ENCODE measurements at regions not wholly inside any gene's neighbourhood (a gene's known extent, or its start where the extent isn't known, plus 50 kb on each side); places are given as distances from the start of the nearest gene placed in this dataset.

- peaks cover 9% of the 10 kb centered on the region for H3K27me3 ChIP-seq (ENCODE audit: control insufficient read depth, insufficient read depth, low read length)
- no peak overlapping the region for H3K9ac ChIP-seq (ENCODE audit: low read length in 3 of 3)
- H3K36me3 ChIP-seq (ENCODE audit: control insufficient read depth in 2 of 3, insufficient read depth in 3 of 3, low read length in 3 of 3) = no peaks in the 10 kb centered on the region
- no peaks in the 10 kb centered on the region for H3K4me1 ChIP-seq (ENCODE audit: control insufficient read depth in 2 of 3, insufficient read depth in 2 of 3, low read depth in 1 of 3, low read length in 3 of 3)
- DNase-seq = peak in 1 of 5 donors; percentile 37
- H3K9me3 ChIP-seq (ENCODE audit: control insufficient read depth in 2 of 3, insufficient read depth in 1 of 3, low read length in 3 of 3) = no peaks in the 10 kb centered on the region
- no peak for TF ChIP-seq CTCF (IDR thresholded peaks at IDR 0.05; ENCODE audit: borderline replicate concordance, extremely low read depth, insufficient read depth)
- no peak for FAIRE-seq
- H3K27ac ChIP-seq (ENCODE audit: low read depth in 2 of 2, low read length in 2 of 2) = no peak overlapping the region
- intact Hi-C loops (cut with DNase I) = no loop called here
- H3K4me3 ChIP-seq (ENCODE audit: low read length in 3 of 3) = no peak overlapping the region
These were observed 247.1 kb downstream of the RBFOX3 start for GRCh38 chr17:79363552-79364275.

DNA sequence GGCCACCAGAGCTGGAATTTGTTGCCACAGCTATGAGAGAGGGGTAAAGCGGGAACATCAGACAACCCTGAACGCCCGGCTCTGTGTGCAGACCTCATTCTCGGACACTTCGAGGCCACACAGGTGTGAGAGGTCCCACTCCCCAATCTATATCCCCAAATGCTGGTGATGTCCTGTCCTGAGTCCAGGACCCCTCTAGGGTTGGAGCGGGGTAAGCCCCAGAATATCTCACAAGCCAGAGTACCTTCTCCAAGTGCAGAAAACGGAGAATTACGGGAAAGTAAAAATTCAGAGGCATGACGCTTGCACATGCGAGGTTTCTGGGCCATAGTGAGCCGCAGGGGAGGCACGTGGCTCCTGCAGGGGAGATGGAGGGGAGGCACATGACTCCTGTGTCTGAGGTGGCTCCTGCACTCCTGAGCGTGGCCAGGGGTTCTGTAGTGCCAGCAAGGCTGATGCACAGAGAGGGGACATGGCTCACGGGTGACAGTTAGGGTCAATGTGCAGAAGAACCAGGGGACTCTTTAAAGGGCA is 248.0 kb downstream of the RBFOX3 start:
- H3K4me1 ChIP-seq (ENCODE audit: control insufficient read depth in 2 of 3, insufficient read depth in 2 of 3, low read depth in 1 of 3, low read length in 3 of 3) = no peaks in the 10 kb centered on the region
- FAIRE-seq (no peak), DNase-seq (peak in 1 of 5 donors; percentile 18)
- H3K27ac ChIP-seq (ENCODE audit: low read depth in 2 of 2, low read length in 2 of 2) = no peak overlapping the region
- no peaks in the 10 kb centered on the region for H3K36me3 ChIP-seq (ENCODE audit: control insufficient read depth in 2 of 3, insufficient read depth in 3 of 3, low read length in 3 of 3)
- H3K27me3 ChIP-seq (ENCODE audit: control insufficient read depth, insufficient read depth, low read length) = peaks cover 9% of the 10 kb centered on the region
- no peak overlapping the region for H3K4me3 ChIP-seq (ENCODE audit: low read length in 3 of 3)
- no peak for TF ChIP-seq CTCF (IDR thresholded peaks at IDR 0.05; ENCODE audit: borderline replicate concordance, extremely low read depth, insufficient read depth)
- H3K9me3 ChIP-seq (ENCODE audit: control insufficient read depth in 2 of 3, insufficient read depth in 1 of 3, low read length in 3 of 3) = no peaks in the 10 kb centered on the region
- no peak overlapping the region for H3K9ac ChIP-seq (ENCODE audit: low read length in 3 of 3)
- intact Hi-C loops (cut with DNase I) = no loop called here

DNA sequence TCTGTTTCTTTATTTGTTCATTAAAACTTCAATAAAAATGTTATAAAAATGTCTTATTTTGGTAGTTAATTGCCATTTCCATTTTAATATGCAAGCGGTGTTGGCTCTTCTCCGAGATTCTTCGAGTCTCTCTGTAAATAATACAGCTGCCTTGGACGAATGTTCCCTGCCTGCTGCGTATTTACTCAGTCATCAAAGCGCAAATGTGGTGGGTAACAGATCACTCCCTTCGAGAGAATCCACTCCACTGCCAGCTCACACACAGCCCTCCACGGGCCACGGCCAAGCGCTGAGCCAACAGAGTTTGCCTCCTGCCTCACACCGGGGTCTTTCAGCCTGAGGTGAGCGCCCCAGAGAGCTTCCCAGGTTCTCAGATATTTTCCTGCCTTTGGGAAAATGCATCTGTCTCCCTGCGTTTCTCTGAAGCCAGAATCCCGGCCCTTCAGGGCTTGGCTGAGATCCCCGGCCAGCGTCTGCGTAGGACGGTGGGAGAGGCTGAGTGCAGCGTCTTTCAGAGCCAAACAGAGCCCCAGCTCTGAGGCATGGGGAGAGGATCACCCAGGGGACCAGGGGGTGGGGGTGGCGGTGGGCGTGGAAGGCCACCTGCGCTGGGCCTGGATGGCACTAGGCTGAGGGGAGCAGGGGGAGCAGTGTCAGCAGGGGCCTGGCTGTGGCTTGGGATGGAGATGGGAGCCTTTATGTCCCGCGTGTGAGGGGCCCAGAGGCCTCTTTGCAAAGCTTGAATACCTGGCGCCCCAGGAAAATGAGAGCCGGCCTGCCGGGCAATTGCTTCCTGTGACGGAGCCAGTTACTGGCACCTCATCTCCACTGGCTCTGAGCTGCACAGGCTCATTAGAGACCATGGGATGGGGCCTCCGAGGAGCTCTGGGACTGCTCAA is 248.7 kb downstream of the RBFOX3 start:
- DNase-seq (peak in 2 of 5 donors; percentile 37 to 56), FAIRE-seq (no peak)
- H3K27me3 ChIP-seq (ENCODE audit: control insufficient read depth, insufficient read depth, low read length) = peaks cover 9% of the 10 kb centered on the region
- no peaks in the 10 kb centered on the region for H3K4me1 ChIP-seq (ENCODE audit: control insufficient read depth in 2 of 3, insufficient read depth in 2 of 3, low read depth in 1 of 3, low read length in 3 of 3)
- H3K27ac ChIP-seq (ENCODE audit: low read depth in 2 of 2, low read length in 2 of 2) = no peak overlapping the region
- intact Hi-C loops (cut with DNase I) = no loop called here
- H3K9me3 ChIP-seq (ENCODE audit: control insufficient read depth in 2 of 3, insufficient read depth in 1 of 3, low read length in 3 of 3) = no peaks in the 10 kb centered on the region
- no peak for TF ChIP-seq CTCF (IDR thresholded peaks at IDR 0.05; ENCODE audit: borderline replicate concordance, extremely low read depth, insufficient read depth)
- H3K36me3 ChIP-seq (ENCODE audit: control insufficient read depth in 2 of 3, insufficient read depth in 3 of 3, low read length in 3 of 3) = no peaks in the 10 kb centered on the region
- H3K9ac ChIP-seq (ENCODE audit: low read length in 3 of 3) = no peak overlapping the region
- no peak overlapping the region for H3K4me3 ChIP-seq (ENCODE audit: low read length in 3 of 3)

All from kidney (tissue), 13 donors.